ENCODE measurements at regions not wholly inside any gene's neighbourhood (a gene's known extent, or its start where the extent isn't known, plus 50 kb on each side); places are given as distances from the start of the nearest gene placed in this dataset.

DNA sequence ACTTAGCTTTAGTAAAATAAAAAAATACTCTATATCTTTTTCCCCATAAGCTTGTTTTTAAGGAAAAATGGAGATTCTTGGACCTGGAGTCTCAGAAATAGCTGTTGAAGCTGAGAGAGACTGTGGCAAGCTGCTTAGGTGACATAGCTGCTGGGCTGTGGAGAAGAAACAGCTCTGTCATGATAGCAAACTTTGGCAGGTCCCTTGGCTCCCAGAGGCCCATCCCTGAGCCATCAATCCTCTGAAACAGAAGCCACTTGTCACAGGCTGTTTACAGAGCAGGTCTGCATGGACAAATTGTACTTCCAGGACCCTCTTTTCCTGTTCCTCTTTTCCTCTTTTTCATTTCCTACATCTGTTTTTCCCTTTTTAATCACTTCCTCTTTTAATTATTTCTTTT lies 1370.1 kb upstream of the CRIM1 start:
- no peak for TF ChIP-seq POLR2AphosphoS5 (IDR thresholded peaks at IDR 0.05)
- TF ChIP-seq, protein P1, sequence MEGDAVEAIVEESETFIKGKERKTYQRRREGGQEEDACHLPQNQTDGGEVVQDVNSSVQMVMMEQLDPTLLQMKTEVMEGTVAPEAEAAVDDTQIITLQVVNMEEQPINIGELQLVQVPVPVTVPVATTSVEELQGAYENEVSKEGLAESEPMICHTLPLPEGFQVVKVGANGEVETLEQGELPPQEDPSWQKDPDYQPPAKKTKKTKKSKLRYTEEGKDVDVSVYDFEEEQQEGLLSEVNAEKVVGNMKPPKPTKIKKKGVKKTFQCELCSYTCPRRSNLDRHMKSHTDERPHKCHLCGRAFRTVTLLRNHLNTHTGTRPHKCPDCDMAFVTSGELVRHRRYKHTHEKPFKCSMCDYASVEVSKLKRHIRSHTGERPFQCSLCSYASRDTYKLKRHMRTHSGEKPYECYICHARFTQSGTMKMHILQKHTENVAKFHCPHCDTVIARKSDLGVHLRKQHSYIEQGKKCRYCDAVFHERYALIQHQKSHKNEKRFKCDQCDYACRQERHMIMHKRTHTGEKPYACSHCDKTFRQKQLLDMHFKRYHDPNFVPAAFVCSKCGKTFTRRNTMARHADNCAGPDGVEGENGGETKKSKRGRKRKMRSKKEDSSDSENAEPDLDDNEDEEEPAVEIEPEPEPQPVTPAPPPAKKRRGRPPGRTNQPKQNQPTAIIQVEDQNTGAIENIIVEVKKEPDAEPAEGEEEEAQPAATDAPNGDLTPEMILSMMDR (IDR thresholded peaks at IDR 0.05) = no peak

Measured in prostate gland (tissue), 2 donors.